ENCODE measurements at regions not wholly inside any gene's neighbourhood (a gene's known extent, or its start where the extent isn't known, plus 50 kb on each side); places are given as distances from the start of the nearest gene placed in this dataset.

- no peak for TF ChIP-seq TAF1 (IDR thresholded peaks at IDR 0.05; ENCODE audit: borderline replicate concordance, insufficient read depth, low read length)
- no peak for TF ChIP-seq SIN3A (IDR thresholded peaks at IDR 0.05; ENCODE audit: borderline replicate concordance, insufficient read depth, low read length)
- TF ChIP-seq REST (IDR thresholded peaks at IDR 0.05; ENCODE audit: insufficient read depth in 1 of 2, low read depth in 2 of 2, low read length in 2 of 2), result no peak
- TF ChIP-seq FOXP2 (optimal IDR thresholded peaks at IDR 0.05; ENCODE audit: borderline replicate concordance, extremely low read depth, extremely low read length, insufficient read depth), result no peak
- TF ChIP-seq POLR2AphosphoS5 (IDR thresholded peaks at IDR 0.05; ENCODE audit: low read depth, low read length), result no peak
Observed at GRCh38 chr14:80428171-80428570, 216.9 kb upstream of the DIO2 start.

GRCh38 chr14:80427101-80427500 is 215.8 kb upstream of the DIO2 start:
- TF ChIP-seq SIN3A (IDR thresholded peaks at IDR 0.05; ENCODE audit: borderline replicate concordance, insufficient read depth, low read length), result no peak
- TF ChIP-seq POLR2AphosphoS5 (IDR thresholded peaks at IDR 0.05; ENCODE audit: low read depth, low read length), result no peak

GRCh38 chr14:80426683-80427082 is 215.4 kb upstream of the DIO2 start:
- no peak for TF ChIP-seq SIN3A (IDR thresholded peaks at IDR 0.05; ENCODE audit: borderline replicate concordance, insufficient read depth, low read length)
- TF ChIP-seq TAF1 (IDR thresholded peaks at IDR 0.05; ENCODE audit: borderline replicate concordance, insufficient read depth, low read length), result no peak
- TF ChIP-seq FOXP2 (optimal IDR thresholded peaks at IDR 0.05; ENCODE audit: borderline replicate concordance, extremely low read depth, extremely low read length, insufficient read depth), result no peak
- no peak for TF ChIP-seq POLR2AphosphoS5 (IDR thresholded peaks at IDR 0.05; ENCODE audit: low read depth, low read length)
- TF ChIP-seq REST (IDR thresholded peaks at IDR 0.05; ENCODE audit: insufficient read depth in 1 of 2, low read depth in 2 of 2, low read length in 2 of 2), result no peak

GRCh38 chr14:80425686-80426085 is 214.4 kb upstream of the DIO2 start:
- TF ChIP-seq REST (IDR thresholded peaks at IDR 0.05; ENCODE audit: insufficient read depth in 1 of 2, low read depth in 2 of 2, low read length in 2 of 2) (no peak), FOXP2 (optimal IDR thresholded peaks at IDR 0.05; ENCODE audit: borderline replicate concordance, extremely low read depth, extremely low read length, insufficient read depth) (no peak), SIN3A (IDR thresholded peaks at IDR 0.05; ENCODE audit: borderline replicate concordance, insufficient read depth, low read length) (no peak), POLR2AphosphoS5 (IDR thresholded peaks at IDR 0.05; ENCODE audit: low read depth, low read length) (no peak)

- TF ChIP-seq REST (IDR thresholded peaks at IDR 0.05; ENCODE audit: insufficient read depth in 1 of 2, low read depth in 2 of 2, low read length in 2 of 2), result no peak
- TF ChIP-seq SIN3A (IDR thresholded peaks at IDR 0.05; ENCODE audit: borderline replicate concordance, insufficient read depth, low read length), result no peak
- no peak for TF ChIP-seq TAF1 (IDR thresholded peaks at IDR 0.05; ENCODE audit: borderline replicate concordance, insufficient read depth, low read length)
- no peak for TF ChIP-seq POLR2AphosphoS5 (IDR thresholded peaks at IDR 0.05; ENCODE audit: low read depth, low read length)
- no peak for TF ChIP-seq FOXP2 (optimal IDR thresholded peaks at IDR 0.05; ENCODE audit: borderline replicate concordance, extremely low read depth, extremely low read length, insufficient read depth)
Observed at GRCh38 chr14:80419769-80420168, 208.5 kb upstream of the DIO2 start.

All from PFSK-1 (cell line).